ENCODE measurements at regions not wholly inside any gene's neighbourhood (a gene's known extent, or its start where the extent isn't known, plus 50 kb on each side); places are given as distances from the start of the nearest gene placed in this dataset.

- no peak overlapping the region for H2AFZ ChIP-seq (ENCODE audit: low read depth, low read length)
- no peaks in the 10 kb centered on the region for H3K79me2 ChIP-seq (ENCODE audit: low read length)
- no peak overlapping the region for H3K27ac ChIP-seq (ENCODE audit: low read length)
- H3K9ac ChIP-seq (ENCODE audit: low read length): no peak overlapping the region
- no peaks in the 10 kb centered on the region for H3K36me3 ChIP-seq (replicated peaks; ENCODE audit: low read depth, low read length)
- H3K4me3 ChIP-seq (ENCODE audit: low read length): no peak overlapping the region
- no peaks in the 10 kb centered on the region for H3K27me3 ChIP-seq (ENCODE audit: low read depth, low read length)
- no peaks in the 10 kb centered on the region for H3K9me3 ChIP-seq (ENCODE audit: insufficient read depth, low read length)
- no peak for TF ChIP-seq CTCF (IDR thresholded peaks at IDR 0.05; ENCODE audit: low read depth, low read length)
- no peak for TF ChIP-seq EZH2phosphoT487 (IDR thresholded peaks at IDR 0.05; ENCODE audit: low read depth)
- no peak overlapping the region for H3K4me2 ChIP-seq (ENCODE audit: low read length)
- no peaks in the 10 kb centered on the region for H4K20me1 ChIP-seq (ENCODE audit: insufficient read depth, low read length)
- H3K4me1 ChIP-seq (ENCODE audit: low read length): no peaks in the 10 kb centered on the region
Measured at GRCh38 chr7:93779115-93779514, 111.4 kb downstream of the TFPI2 start.

- Histone ChIP-seq H3K4me3 (ENCODE audit: low read length) (no peak overlapping the region), H3K27ac (ENCODE audit: low read length) (no peak overlapping the region), H3K4me1 (ENCODE audit: low read length) (no peaks in the 10 kb centered on the region), H2AFZ (ENCODE audit: low read depth, low read length) (no peak overlapping the region), H3K9ac (ENCODE audit: low read length) (no peak overlapping the region), H3K9me3 (ENCODE audit: insufficient read depth, low read length) (no peaks in the 10 kb centered on the region), H3K79me2 (ENCODE audit: low read length) (no peaks in the 10 kb centered on the region), H3K4me2 (ENCODE audit: low read length) (no peak overlapping the region), H4K20me1 (ENCODE audit: insufficient read depth, low read length) (no peaks in the 10 kb centered on the region), H3K27me3 (ENCODE audit: low read depth, low read length) (no peaks in the 10 kb centered on the region), H3K36me3 (replicated peaks; ENCODE audit: low read depth, low read length) (no peaks in the 10 kb centered on the region)
- TF ChIP-seq CTCF (IDR thresholded peaks at IDR 0.05; ENCODE audit: low read depth, low read length): no peak
- no peak for TF ChIP-seq EZH2phosphoT487 (IDR thresholded peaks at IDR 0.05; ENCODE audit: low read depth)
Measured at GRCh38 chr7:93778384-93778783, 112.2 kb downstream of the TFPI2 start.

GRCh38 chr7:93773446-93773845 is 117.1 kb downstream of the TFPI2 start:
- Histone ChIP-seq H3K36me3 (replicated peaks; ENCODE audit: low read depth, low read length) (no peaks in the 10 kb centered on the region), H3K4me3 (ENCODE audit: low read length) (no peak overlapping the region), H3K4me2 (ENCODE audit: low read length) (no peak overlapping the region), H3K9me3 (ENCODE audit: insufficient read depth, low read length) (no peaks in the 10 kb centered on the region), H4K20me1 (ENCODE audit: insufficient read depth, low read length) (no peaks in the 10 kb centered on the region), H3K4me1 (ENCODE audit: low read length) (no peaks in the 10 kb centered on the region), H3K79me2 (ENCODE audit: low read length) (no peaks in the 10 kb centered on the region), H3K9ac (ENCODE audit: low read length) (no peak overlapping the region), H3K27ac (ENCODE audit: low read length) (no peak overlapping the region), H2AFZ (ENCODE audit: low read depth, low read length) (no peak overlapping the region), H3K27me3 (ENCODE audit: low read depth, low read length) (no peaks in the 10 kb centered on the region)
- TF ChIP-seq EZH2phosphoT487 (IDR thresholded peaks at IDR 0.05; ENCODE audit: low read depth): no peak
- TF ChIP-seq CTCF (IDR thresholded peaks at IDR 0.05; ENCODE audit: low read depth, low read length): no peak

DNA sequence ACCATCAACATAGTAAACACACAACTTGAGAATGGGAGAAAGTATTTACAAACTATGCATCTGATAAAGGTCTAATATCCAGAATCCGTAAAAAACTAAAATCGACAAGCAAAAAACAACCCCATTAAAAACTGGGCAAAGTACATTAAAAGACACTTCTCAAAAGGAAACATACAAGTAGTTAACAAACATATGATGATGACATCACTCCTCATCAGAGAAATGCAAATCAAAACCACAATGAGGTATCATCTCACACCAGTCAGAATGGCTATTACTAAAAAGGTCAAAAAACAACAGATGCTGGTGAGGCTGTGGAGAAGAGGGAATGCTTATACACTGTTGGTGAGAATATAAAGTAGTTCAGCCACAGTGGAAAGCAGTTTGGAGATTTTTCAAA is 125.1 kb downstream of the TFPI2 start:
- Histone ChIP-seq H3K9me3 (ENCODE audit: insufficient read depth, low read length) (no peaks in the 10 kb centered on the region), H3K27ac (ENCODE audit: low read length) (no peak overlapping the region), H3K36me3 (replicated peaks; ENCODE audit: low read depth, low read length) (no peaks in the 10 kb centered on the region), H2AFZ (ENCODE audit: low read depth, low read length) (no peak overlapping the region), H3K9ac (ENCODE audit: low read length) (no peak overlapping the region), H3K4me1 (ENCODE audit: low read length) (no peaks in the 10 kb centered on the region), H4K20me1 (ENCODE audit: insufficient read depth, low read length) (no peaks in the 10 kb centered on the region), H3K4me3 (ENCODE audit: low read length) (no peak overlapping the region), H3K27me3 (ENCODE audit: low read depth, low read length) (no peaks in the 10 kb centered on the region), H3K79me2 (ENCODE audit: low read length) (no peaks in the 10 kb centered on the region), H3K4me2 (ENCODE audit: low read length) (no peak overlapping the region)
- TF ChIP-seq CTCF (IDR thresholded peaks at IDR 0.05; ENCODE audit: low read depth, low read length): no peak
- no peak for TF ChIP-seq EZH2phosphoT487 (IDR thresholded peaks at IDR 0.05; ENCODE audit: low read depth)
